ENCODE measurements at regions not wholly inside any gene's neighbourhood (a gene's known extent, or its start where the extent isn't known, plus 50 kb on each side); places are given as distances from the start of the nearest gene placed in this dataset.

- Histone ChIP-seq H3K27ac (ENCODE audit: low read depth, low read length) (no peak overlapping the region), H3K9ac (ENCODE audit: low read length) (no peak overlapping the region), H3K4me3 (ENCODE audit: low read depth in 1 of 2, low read length in 2 of 2) (no peak overlapping the region), H3K36me3 (ENCODE audit: insufficient read depth, low read length) (no peaks in the 10 kb centered on the region), H3K4me1 (ENCODE audit: insufficient read depth, low read length) (no peaks in the 10 kb centered on the region), H3K27me3 (ENCODE audit: control insufficient read depth in 1 of 2, insufficient read depth in 2 of 2, low read length in 2 of 2) (no peaks in the 10 kb centered on the region), H3K9me3 (ENCODE audit: low read length) (no peaks in the 10 kb centered on the region)
Measured at GRCh38 chr13:59468396-59468795, 695.3 kb downstream of the DIAPH3 start.

- Histone ChIP-seq H3K4me1 (ENCODE audit: insufficient read depth, low read length) (no peaks in the 10 kb centered on the region), H3K27me3 (ENCODE audit: control insufficient read depth in 1 of 2, insufficient read depth in 2 of 2, low read length in 2 of 2) (no peaks in the 10 kb centered on the region), H3K9me3 (ENCODE audit: low read length) (no peaks in the 10 kb centered on the region), H3K9ac (ENCODE audit: low read length) (no peak overlapping the region), H3K4me3 (ENCODE audit: low read depth in 1 of 2, low read length in 2 of 2) (no peak overlapping the region), H3K27ac (ENCODE audit: low read depth, low read length) (no peak overlapping the region), H3K36me3 (ENCODE audit: insufficient read depth, low read length) (no peaks in the 10 kb centered on the region)
Measured at GRCh38 chr13:59471106-59471505, 692.6 kb downstream of the DIAPH3 start.

DNA sequence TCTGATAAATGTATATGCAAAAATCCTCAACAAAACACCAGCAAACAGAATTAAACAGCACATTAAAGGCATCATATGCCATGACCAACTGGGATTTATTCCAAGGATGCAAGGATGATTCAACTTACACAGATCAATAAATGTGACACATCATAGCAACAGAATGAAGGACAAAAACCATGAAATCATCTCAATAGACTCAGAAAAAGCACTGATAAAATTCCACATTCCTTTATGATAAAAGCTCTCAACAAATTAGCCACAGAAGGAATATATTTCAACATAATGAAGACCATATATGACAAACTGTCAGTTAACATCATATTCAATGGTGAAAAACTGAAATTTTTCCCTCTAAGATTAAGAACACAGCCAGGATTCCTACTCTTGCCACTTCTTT lies 691.6 kb downstream of the DIAPH3 start:
- H3K36me3 ChIP-seq (ENCODE audit: insufficient read depth, low read length), result no peaks in the 10 kb centered on the region
- no peak overlapping the region for H3K27ac ChIP-seq (ENCODE audit: low read depth, low read length)
- H3K9ac ChIP-seq (ENCODE audit: low read length), result no peak overlapping the region
- H3K4me1 ChIP-seq (ENCODE audit: insufficient read depth, low read length), result no peaks in the 10 kb centered on the region
- H3K4me3 ChIP-seq (ENCODE audit: low read depth in 1 of 2, low read length in 2 of 2), result no peak overlapping the region
- H3K9me3 ChIP-seq (ENCODE audit: low read length), result no peaks in the 10 kb centered on the region
- H3K27me3 ChIP-seq (ENCODE audit: control insufficient read depth in 1 of 2, insufficient read depth in 2 of 2, low read length in 2 of 2), result no peaks in the 10 kb centered on the region

- no peaks in the 10 kb centered on the region for H3K4me1 ChIP-seq (ENCODE audit: insufficient read depth, low read length)
- H3K36me3 ChIP-seq (ENCODE audit: insufficient read depth, low read length), result no peaks in the 10 kb centered on the region
- no peaks in the 10 kb centered on the region for H3K27me3 ChIP-seq (ENCODE audit: control insufficient read depth in 1 of 2, insufficient read depth in 2 of 2, low read length in 2 of 2)
- no peak overlapping the region for H3K4me3 ChIP-seq (ENCODE audit: low read depth in 1 of 2, low read length in 2 of 2)
- no peak overlapping the region for H3K27ac ChIP-seq (ENCODE audit: low read depth, low read length)
- H3K9me3 ChIP-seq (ENCODE audit: low read length), result no peaks in the 10 kb centered on the region
- no peak overlapping the region for H3K9ac ChIP-seq (ENCODE audit: low read length)
Measured at GRCh38 chr13:59474696-59475095, 689.0 kb downstream of the DIAPH3 start.

GRCh38 chr13:59475911-59476310 lies 687.8 kb downstream of the DIAPH3 start:
- H3K9ac ChIP-seq (ENCODE audit: low read length), result no peak overlapping the region
- no peaks in the 10 kb centered on the region for H3K36me3 ChIP-seq (ENCODE audit: insufficient read depth, low read length)
- H3K4me3 ChIP-seq (ENCODE audit: low read depth in 1 of 2, low read length in 2 of 2), result no peak overlapping the region
- no peak overlapping the region for H3K27ac ChIP-seq (ENCODE audit: low read depth, low read length)
- no peaks in the 10 kb centered on the region for H3K4me1 ChIP-seq (ENCODE audit: insufficient read depth, low read length)
- H3K27me3 ChIP-seq (ENCODE audit: control insufficient read depth in 1 of 2, insufficient read depth in 2 of 2, low read length in 2 of 2), result no peaks in the 10 kb centered on the region
- no peaks in the 10 kb centered on the region for H3K9me3 ChIP-seq (ENCODE audit: low read length)

DNA sequence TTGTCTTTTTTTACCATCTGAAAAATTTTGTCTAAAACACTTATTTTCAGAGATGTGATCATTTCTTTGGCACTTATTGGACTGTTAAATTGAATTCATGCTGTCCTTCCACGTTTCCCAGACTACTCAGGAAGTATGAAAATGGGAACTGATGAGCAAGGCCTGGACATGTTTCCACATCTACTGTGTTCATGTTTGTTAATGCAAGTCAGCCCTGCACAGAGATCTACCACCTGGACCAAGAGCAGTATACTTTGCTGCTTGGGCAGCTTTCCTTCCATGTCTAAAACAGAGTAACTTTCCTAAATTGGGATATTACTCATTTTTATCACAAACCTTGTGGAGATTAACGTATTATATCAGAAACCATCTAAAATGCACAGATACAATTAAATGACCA lies 687.4 kb downstream of the DIAPH3 start:
- Histone ChIP-seq H3K4me3 (ENCODE audit: low read depth in 1 of 2, low read length in 2 of 2) (no peak overlapping the region), H3K36me3 (ENCODE audit: insufficient read depth, low read length) (no peaks in the 10 kb centered on the region), H3K27ac (ENCODE audit: low read depth, low read length) (no peak overlapping the region), H3K9me3 (ENCODE audit: low read length) (no peaks in the 10 kb centered on the region), H3K27me3 (ENCODE audit: control insufficient read depth in 1 of 2, insufficient read depth in 2 of 2, low read length in 2 of 2) (no peaks in the 10 kb centered on the region), H3K4me1 (ENCODE audit: insufficient read depth, low read length) (no peaks in the 10 kb centered on the region), H3K9ac (ENCODE audit: low read length) (no peak overlapping the region)

GRCh38 chr13:59477011-59477410 lies 686.7 kb downstream of the DIAPH3 start:
- no peaks in the 10 kb centered on the region for H3K27me3 ChIP-seq (ENCODE audit: control insufficient read depth in 1 of 2, insufficient read depth in 2 of 2, low read length in 2 of 2)
- no peaks in the 10 kb centered on the region for H3K4me1 ChIP-seq (ENCODE audit: insufficient read depth, low read length)
- H3K36me3 ChIP-seq (ENCODE audit: insufficient read depth, low read length), result no peaks in the 10 kb centered on the region
- H3K9me3 ChIP-seq (ENCODE audit: low read length), result no peaks in the 10 kb centered on the region
- no peak overlapping the region for H3K9ac ChIP-seq (ENCODE audit: low read length)
- no peak overlapping the region for H3K27ac ChIP-seq (ENCODE audit: low read depth, low read length)
- no peak overlapping the region for H3K4me3 ChIP-seq (ENCODE audit: low read depth in 1 of 2, low read length in 2 of 2)

DNA sequence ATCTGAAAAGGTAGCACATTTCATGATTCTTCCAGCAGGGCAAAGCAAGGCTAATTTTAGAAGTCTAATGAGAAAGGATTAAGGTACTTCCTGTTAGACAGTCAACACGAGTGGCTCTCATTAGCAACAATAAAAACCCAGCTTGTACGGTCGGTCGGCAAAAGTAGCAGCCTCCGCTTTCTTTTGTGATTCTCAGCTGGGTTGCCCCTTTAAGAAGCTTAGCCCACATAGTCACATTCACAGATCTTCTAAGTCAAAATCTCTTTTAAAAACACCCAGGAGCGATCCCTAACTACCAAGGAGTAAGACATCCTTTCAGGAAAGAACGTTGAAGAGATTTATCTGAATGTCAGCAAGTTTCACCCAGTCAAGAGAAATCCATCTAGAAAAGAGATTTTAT lies 684.8 kb downstream of the DIAPH3 start:
- H3K4me3 ChIP-seq (ENCODE audit: low read depth in 1 of 2, low read length in 2 of 2), result no peak overlapping the region
- no peaks in the 10 kb centered on the region for H3K27me3 ChIP-seq (ENCODE audit: control insufficient read depth in 1 of 2, insufficient read depth in 2 of 2, low read length in 2 of 2)
- no peak overlapping the region for H3K27ac ChIP-seq (ENCODE audit: low read depth, low read length)
- H3K4me1 ChIP-seq (ENCODE audit: insufficient read depth, low read length), result peaks cover 3% of the 10 kb centered on the region
- no peaks in the 10 kb centered on the region for H3K36me3 ChIP-seq (ENCODE audit: insufficient read depth, low read length)
- H3K9me3 ChIP-seq (ENCODE audit: low read length), result no peaks in the 10 kb centered on the region
- no peak overlapping the region for H3K9ac ChIP-seq (ENCODE audit: low read length)

- H3K4me1 ChIP-seq (ENCODE audit: insufficient read depth, low read length), result peaks cover 4% of the 10 kb centered on the region
- no peaks in the 10 kb centered on the region for H3K36me3 ChIP-seq (ENCODE audit: insufficient read depth, low read length)
- no peaks in the 10 kb centered on the region for H3K27me3 ChIP-seq (ENCODE audit: control insufficient read depth in 1 of 2, insufficient read depth in 2 of 2, low read length in 2 of 2)
- H3K9me3 ChIP-seq (ENCODE audit: low read length), result no peaks in the 10 kb centered on the region
- no peak overlapping the region for H3K9ac ChIP-seq (ENCODE audit: low read length)
- no peak overlapping the region for H3K4me3 ChIP-seq (ENCODE audit: low read depth in 1 of 2, low read length in 2 of 2)
- H3K27ac ChIP-seq (ENCODE audit: low read depth, low read length), result no peak overlapping the region
Measured at GRCh38 chr13:59479629-59480028, 684.1 kb downstream of the DIAPH3 start.

GRCh38 chr13:59480396-59481259 lies 683.1 kb downstream of the DIAPH3 start:
- Histone ChIP-seq H3K4me1 (ENCODE audit: insufficient read depth, low read length) (peaks cover 4% of the 10 kb centered on the region), H3K9ac (ENCODE audit: low read length) (no peak overlapping the region), H3K4me3 (ENCODE audit: low read depth in 1 of 2, low read length in 2 of 2) (no peak overlapping the region), H3K36me3 (ENCODE audit: insufficient read depth, low read length) (no peaks in the 10 kb centered on the region), H3K27me3 (ENCODE audit: control insufficient read depth in 1 of 2, insufficient read depth in 2 of 2, low read length in 2 of 2) (no peaks in the 10 kb centered on the region), H3K27ac (ENCODE audit: low read depth, low read length) (no peak overlapping the region), H3K9me3 (ENCODE audit: low read length) (no peaks in the 10 kb centered on the region)

GRCh38 chr13:59483501-59484145 lies 680.1 kb downstream of the DIAPH3 start:
- Histone ChIP-seq H3K27ac (ENCODE audit: low read depth, low read length) (no peak overlapping the region), H3K9ac (ENCODE audit: low read length) (no peak overlapping the region)

GRCh38 chr13:59487883-59488282 lies 675.8 kb downstream of the DIAPH3 start:
- Histone ChIP-seq H3K4me1 (ENCODE audit: insufficient read depth, low read length) (peaks cover 4% of the 10 kb centered on the region), H3K27ac (ENCODE audit: low read depth, low read length) (no peak overlapping the region), H3K9me3 (ENCODE audit: low read length) (no peaks in the 10 kb centered on the region), H3K9ac (ENCODE audit: low read length) (no peak overlapping the region), H3K36me3 (ENCODE audit: insufficient read depth, low read length) (no peaks in the 10 kb centered on the region), H3K27me3 (ENCODE audit: control insufficient read depth in 1 of 2, insufficient read depth in 2 of 2, low read length in 2 of 2) (no peaks in the 10 kb centered on the region), H3K4me3 (ENCODE audit: low read depth in 1 of 2, low read length in 2 of 2) (no peak overlapping the region)

More at GRCh38 chr13:59483501-59484145, 680.1 kb downstream of the DIAPH3 start:
- Histone ChIP-seq H3K27me3 (ENCODE audit: control insufficient read depth in 1 of 2, insufficient read depth in 2 of 2, low read length in 2 of 2) (no peaks in the 10 kb centered on the region), H3K4me1 (ENCODE audit: insufficient read depth, low read length) (peaks cover 4% of the 10 kb centered on the region), H3K4me3 (ENCODE audit: low read depth in 1 of 2, low read length in 2 of 2) (no peak overlapping the region), H3K9me3 (ENCODE audit: low read length) (no peaks in the 10 kb centered on the region), H3K36me3 (ENCODE audit: insufficient read depth, low read length) (no peaks in the 10 kb centered on the region)
